ENCODE measurements at regions not wholly inside any gene's neighbourhood (a gene's known extent, or its start where the extent isn't known, plus 50 kb on each side); places are given as distances from the start of the nearest gene placed in this dataset.

GRCh38 chr6:90764001-90764400, 177.1 kb upstream of the MAP3K7 start:
- no peak for TF ChIP-seq CTCF (IDR thresholded peaks at IDR 0.05)
- H3K4me3 ChIP-seq = no peak overlapping the region
- H3K36me3 ChIP-seq = no peaks in the 10 kb centered on the region
- H3K9me3 ChIP-seq = no peaks in the 10 kb centered on the region
- H3K27me3 ChIP-seq = no peaks in the 10 kb centered on the region
- H3K27ac ChIP-seq = no peak overlapping the region
- intact Hi-C loops (cut with DNase I) = no loop called here
- no peaks in the 10 kb centered on the region for H3K4me1 ChIP-seq
- no peak for DNase-seq (ENCODE audit: low spot score in 2 of 2)

- no peak for TF ChIP-seq CTCF (IDR thresholded peaks at IDR 0.05)
- intact Hi-C loops (cut with DNase I) = no loop called here
- DNase-seq (ENCODE audit: low spot score in 2 of 2) = no peak
- Histone ChIP-seq H3K4me3 (no peak overlapping the region), H3K9me3 (no peaks in the 10 kb centered on the region), H3K27ac (no peak overlapping the region), H3K36me3 (no peaks in the 10 kb centered on the region), H3K4me1 (no peaks in the 10 kb centered on the region), H3K27me3 (no peaks in the 10 kb centered on the region)
Measured at GRCh38 chr6:90759664-90760063, 172.8 kb upstream of the MAP3K7 start.

- H3K9me3 ChIP-seq = no peaks in the 10 kb centered on the region
- DNase-seq (ENCODE audit: low spot score in 2 of 2) = no peak
- no peaks in the 10 kb centered on the region for H3K36me3 ChIP-seq
- TF ChIP-seq CTCF (IDR thresholded peaks at IDR 0.05) = no peak
- H3K4me3 ChIP-seq = no peak overlapping the region
- no peaks in the 10 kb centered on the region for H3K4me1 ChIP-seq
- intact Hi-C loops (cut with DNase I) = no loop called here
- no peaks in the 10 kb centered on the region for H3K27me3 ChIP-seq
- no peak overlapping the region for H3K27ac ChIP-seq
Measured at GRCh38 chr6:90758741-90759140, 171.9 kb upstream of the MAP3K7 start.

GRCh38 chr6:90753820-90754643, 167.2 kb upstream of the MAP3K7 start:
- intact Hi-C loops (cut with DNase I) = no loop called here
- no peak for TF ChIP-seq CTCF (IDR thresholded peaks at IDR 0.05)
- no peaks in the 10 kb centered on the region for H3K9me3 ChIP-seq
- DNase-seq (ENCODE audit: low spot score in 2 of 2) = no peak
- H3K27ac ChIP-seq = no peak overlapping the region
- no peak overlapping the region for H3K4me3 ChIP-seq
- H3K27me3 ChIP-seq = no peaks in the 10 kb centered on the region
- no peaks in the 10 kb centered on the region for H3K4me1 ChIP-seq
- no peaks in the 10 kb centered on the region for H3K36me3 ChIP-seq

DNA sequence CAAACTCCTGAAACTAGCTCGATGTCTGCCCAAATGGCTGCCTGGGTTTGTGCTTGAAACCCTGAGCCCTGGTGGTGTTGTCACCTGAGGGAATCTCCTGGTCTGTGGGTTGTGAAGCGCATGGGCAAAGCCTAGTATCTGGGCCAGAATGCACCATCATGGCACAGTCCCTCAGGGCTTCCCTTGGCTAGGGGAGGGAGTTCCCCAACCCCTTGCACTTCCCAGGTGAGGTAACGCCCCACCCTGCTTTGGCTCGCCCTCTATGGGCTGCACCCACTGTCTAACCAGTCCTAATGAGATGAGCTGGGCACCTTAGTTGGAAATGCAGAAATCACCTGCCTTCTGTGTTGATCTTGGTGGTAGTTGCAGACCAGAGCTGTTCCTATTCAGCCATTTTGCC, 152.9 kb upstream of the MAP3K7 start:
- Histone ChIP-seq H3K9me3 (no peaks in the 10 kb centered on the region), H3K4me1 (no peaks in the 10 kb centered on the region), H3K27me3 (no peaks in the 10 kb centered on the region), H3K4me3 (no peak overlapping the region), H3K27ac (no peak overlapping the region), H3K36me3 (no peaks in the 10 kb centered on the region)
- intact Hi-C loops (cut with DNase I) = no loop called here
- no peak for TF ChIP-seq CTCF (IDR thresholded peaks at IDR 0.05)
- no peak for DNase-seq (ENCODE audit: low spot score in 2 of 2)
